Cerebellar cortex (tissue), 1 donor: ENCODE measurements at regions not wholly inside any gene's neighbourhood (a gene's known extent, or its start where the extent isn't known, plus 50 kb on each side); places are given as distances from the start of the nearest gene placed in this dataset.

Experiments used
- DNase-seq: peaks from one replicate; pipeline ENCODE4 v3.0.0-alpha.2; 2015; ENCODE audit warnings: low spot score

DNA sequence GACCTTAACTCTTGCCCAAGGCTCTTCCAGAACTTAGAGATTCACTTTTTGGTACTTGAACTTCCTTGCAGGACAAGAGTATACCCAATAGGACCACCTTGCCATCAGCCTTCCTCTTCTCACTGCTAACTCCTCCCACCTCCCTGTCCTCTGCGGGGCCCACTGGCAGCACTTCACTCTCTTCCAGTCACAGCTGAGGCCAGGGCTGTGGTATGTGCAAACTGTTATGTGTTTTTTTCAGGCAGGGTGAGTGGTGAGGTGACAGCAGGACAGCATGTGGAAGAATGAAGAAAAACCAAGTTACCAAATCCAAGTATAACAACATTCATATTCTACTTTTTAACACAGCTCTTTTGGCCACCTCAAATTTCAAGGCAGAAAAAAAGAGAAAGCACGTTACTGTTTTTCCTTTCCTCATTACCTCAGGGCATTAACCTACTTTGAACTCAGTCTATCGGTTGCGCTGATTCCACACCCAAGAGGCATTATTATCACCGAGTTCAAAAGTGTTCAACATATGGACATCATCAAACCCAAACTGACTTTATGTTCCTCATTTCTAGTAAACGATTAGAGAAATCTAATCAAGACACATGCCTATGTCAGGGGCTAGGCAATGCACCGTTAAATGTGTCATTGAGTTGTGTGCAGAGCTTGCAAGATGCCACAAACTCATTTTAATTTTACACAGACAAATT lies 605.2 kb upstream of the SYT4 start:
- DNase-seq, result no peak

DNA sequence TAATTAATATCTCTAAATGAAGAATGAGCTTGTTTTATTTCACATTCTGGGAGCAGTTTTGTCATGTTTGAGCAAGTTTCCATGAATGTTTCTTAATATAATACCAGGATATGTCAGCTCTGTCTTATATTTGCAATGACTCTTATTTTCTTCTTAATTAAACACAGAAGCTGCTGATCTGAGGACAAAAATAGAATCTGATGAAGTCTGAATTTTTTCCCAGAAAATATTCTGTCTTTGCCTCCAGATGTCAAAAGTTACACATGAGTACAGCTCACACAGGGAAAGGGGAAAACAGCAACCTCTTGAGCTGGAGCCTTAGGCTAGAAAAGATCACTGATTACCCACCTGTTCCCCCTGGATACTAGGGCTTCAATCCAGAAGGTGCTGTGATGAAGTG lies 606.6 kb upstream of the SYT4 start:
- no peak for DNase-seq

DNA sequence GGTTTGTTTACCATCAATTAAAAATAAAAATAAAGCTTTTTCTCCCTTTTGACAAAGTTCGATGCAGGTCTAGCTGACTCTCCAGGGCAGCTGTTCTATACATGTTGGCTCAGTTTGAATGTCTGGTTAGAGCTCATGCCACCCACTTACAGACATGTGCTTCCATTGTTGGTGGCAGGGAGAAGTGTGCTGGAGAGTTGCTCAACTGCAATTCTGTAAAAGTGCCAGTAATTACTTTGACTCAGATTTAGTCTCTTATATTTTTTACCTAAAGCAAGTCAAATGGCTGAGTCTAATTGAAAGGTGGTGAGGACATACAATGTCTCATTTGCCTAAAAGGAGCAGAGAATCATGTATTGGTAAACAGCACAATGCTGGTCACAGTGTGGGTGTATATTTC lies 609.1 kb upstream of the SYT4 start:
- DNase-seq, result no peak

DNA sequence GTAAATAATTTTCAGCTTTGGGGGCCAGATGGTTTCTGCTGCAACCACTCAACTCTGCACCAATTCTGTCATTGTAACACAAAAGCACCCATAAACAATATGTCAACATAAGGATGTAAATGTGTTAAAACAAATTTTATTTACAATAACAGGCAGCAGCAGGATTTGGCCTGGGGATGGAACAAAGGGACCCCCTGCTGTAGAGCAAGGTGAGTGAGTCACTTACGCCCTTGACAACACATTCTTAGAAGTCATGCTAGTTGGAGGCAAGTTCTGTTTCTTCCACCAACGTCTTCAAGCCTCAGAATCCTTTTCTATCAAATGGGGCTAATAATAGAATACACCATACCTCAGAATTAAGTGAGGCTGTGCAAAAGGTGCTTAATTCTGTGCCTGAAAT lies 610.2 kb upstream of the SYT4 start:
- no peak for DNase-seq

DNA sequence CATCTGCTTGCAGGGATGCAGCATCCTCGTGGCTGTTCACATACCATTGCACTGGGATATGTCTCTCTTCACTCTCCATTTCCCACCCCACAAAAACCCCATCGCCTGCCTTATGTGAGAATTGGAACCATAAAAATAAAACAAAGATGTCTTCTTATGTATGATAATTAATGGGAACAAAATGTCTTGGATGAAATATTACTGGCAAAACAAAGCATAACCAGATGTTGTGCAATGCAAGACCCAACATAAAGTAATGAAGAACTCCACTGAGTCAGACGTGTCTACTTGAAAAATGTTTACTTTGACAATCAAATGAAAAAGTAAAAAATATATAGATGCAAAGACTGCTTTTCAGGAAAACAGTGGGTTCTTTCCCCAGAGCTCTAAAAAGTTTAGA lies 611.3 kb upstream of the SYT4 start:
- DNase-seq, result no peak

DNA sequence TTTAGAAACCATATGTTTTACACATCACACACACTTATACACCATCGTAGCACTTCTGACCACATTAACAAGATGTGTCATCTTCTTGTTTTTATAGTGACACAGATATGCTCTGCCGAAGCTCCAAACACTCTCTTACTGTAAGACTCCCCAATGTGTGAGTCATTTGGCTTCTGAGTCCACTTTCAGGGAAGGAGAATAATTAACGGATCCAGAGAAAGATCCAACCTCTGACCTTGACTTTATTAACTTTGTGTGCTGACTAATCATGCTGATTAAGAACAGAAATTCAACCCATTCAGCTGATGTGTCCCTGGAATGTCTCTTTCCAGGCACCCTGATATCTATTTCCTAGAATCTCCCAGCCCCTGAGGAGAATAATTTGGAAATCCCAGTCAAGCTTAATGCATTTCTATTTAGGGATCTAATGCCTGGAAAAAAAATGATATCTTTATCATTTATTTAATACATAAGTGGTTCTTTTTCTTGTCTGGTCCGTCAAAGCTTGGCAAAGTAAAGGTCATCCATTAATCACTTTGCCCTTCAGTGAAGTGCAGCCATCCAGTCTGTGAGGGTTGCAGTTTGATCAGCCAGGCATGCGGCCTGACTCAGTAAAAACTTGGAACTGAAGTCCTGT lies 615.8 kb upstream of the SYT4 start:
- DNase-seq, result no peak

DNA sequence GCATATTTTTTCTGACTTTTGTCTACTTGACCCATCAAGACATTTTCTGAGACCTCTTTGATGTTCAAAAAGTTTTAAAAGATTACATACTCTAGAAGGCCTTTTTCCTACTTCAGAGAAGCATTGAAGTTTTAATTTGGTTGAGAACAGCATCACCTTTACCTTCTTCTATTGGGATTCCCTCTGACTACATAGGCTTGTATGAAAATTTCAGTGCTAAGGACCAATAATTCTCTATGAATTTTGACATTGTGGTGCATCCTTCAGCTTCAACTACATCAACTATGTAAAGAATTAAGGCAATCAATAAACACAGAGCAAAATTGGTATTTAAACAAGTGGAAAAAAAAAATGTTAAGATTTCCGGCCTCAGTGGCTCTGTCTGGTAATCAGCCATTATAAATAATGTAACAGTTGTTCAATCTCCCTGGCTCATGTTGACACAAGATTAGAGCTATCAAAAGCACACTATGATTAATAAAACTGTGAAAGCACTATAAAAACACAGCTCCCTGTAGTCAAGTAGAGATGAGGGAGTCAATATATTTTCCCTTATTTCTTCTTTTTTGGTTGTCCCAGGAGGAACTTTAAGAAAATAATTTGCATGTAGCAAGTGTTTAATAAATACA lies 627.0 kb upstream of the SYT4 start:
- DNase-seq, result no peak

DNA sequence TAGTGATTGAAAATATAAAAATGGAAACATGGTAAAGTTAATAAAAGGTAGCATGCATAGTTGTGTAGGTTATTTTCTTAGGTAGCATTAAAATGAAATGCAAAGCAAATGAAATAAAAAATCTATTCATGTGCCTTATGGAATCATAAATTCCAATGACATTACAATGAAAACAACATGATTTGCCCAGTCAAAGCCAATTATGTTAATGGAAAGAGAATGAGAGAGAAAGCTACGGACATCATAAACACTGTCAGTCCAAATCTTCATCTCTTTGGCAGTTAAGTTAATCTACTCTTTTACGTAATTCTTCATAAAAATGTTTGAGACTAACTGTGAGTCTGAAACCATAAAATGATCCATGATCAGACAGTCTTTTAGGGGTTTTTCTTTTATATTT lies 636.7 kb upstream of the SYT4 start:
- no peak for DNase-seq

DNA sequence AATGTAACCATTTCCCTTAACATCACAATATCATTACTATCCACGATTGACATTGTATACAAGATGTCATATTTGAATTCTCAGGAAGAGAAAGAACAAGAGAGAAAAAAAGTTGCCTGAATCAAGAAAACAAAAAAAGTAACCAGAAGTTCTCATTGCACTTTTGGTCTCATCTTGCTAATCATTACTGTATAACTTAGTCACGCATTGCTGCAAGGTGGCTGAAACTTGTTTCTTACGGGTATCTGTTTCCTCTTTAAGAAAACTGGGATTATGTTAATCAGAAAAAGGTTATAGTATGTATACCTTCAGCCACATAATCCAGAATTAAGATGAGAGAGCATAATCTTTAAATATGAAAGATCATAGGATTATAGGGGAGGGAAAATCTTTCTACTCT lies 639.7 kb upstream of the SYT4 start:
- no peak for DNase-seq

DNA sequence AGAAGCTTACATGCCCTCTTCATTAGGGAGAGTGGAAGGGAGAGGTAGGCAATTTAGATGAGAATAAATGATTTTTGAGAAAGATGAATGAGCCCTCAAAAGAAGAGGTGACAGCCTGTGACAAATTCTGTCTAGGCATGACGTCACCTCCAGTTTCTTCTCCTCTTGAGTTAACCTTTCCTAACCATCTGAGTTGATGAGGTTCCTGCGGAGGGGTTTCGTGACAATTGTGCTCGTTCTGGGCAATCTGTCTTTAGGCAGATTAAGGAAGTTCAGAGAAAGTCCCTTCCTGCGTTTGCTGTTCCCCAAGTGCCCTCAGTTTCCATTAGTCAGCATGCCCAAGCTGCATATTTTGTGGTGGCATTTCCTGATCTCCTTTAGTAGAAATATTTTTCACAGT lies 640.2 kb upstream of the SYT4 start:
- no peak for DNase-seq

DNA sequence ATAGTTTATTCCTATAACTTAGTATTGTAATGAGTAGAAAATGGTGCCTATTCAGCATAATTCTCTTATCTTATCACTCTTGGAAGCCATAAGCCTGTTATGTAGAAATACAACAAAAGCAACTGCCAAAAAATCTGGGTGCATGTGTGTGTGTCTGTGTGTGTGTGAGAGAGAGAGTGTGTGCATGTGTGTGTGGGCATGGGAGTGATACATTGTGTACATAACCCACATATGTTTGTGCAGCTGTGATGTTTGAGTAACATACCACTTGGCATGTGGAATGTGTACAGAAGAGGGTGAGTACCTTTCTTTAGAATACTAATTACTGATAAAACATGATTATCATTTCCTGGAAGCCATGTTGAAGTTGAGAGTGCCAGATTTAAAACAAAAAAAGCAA lies 642.3 kb upstream of the SYT4 start:
- DNase-seq, result no peak

DNA sequence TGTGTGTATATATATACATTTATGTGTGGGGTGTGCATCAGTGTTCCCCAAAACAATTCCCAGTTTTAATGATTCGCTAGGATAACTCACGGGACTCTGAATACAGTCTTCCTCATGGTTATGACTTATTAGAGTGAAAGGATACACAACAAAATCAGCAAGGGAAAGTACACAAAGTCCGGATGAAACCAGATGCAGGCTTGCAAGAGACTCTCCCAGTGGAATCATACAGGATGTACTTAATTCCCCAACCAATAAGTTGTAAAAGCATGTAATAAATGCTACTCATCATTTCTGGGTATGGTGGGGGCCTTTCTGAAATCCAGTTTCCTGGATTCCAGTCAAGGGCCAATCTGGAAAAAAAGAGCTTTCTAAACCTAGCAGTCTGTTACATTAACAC lies 654.1 kb upstream of the SYT4 start:
- DNase-seq, result no peak

DNA sequence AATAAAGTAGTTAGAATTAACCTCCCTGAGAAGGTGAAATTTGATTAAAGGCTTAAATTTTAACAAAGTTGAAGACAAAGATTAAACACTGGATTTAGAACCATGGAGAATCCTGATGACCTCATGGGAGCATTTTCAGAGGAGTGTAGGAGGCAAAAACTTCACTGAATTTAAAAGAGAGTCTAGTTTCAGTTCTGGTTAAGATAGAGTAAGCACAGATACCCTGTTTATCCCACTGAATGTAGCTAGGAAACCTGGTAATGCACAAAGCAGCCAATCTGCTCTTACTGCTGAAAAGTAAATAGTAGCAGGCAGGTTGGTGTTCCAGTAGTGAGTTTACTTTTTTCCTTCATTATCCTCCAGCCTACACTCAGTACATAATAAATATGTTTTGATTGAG lies 654.9 kb upstream of the SYT4 start:
- no peak for DNase-seq

DNA sequence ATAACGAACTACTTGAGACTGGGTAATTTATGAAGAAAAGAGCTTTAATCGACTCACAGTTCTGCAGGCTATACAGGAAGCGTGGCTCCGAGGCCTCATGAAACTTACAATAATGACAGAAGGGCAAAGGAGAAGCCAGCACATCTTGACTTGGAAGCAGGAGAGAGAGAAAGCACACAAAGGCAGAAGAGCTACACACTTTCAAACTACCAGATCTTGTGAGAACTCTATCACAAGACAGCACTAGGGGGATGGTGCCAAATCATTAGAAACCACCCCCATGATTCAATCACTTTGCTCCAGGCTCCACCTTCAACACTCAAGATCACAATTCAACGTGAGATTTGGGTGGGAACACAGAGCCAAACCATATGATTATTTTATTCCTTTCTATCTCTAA lies 655.9 kb upstream of the SYT4 start:
- DNase-seq, result no peak

DNA sequence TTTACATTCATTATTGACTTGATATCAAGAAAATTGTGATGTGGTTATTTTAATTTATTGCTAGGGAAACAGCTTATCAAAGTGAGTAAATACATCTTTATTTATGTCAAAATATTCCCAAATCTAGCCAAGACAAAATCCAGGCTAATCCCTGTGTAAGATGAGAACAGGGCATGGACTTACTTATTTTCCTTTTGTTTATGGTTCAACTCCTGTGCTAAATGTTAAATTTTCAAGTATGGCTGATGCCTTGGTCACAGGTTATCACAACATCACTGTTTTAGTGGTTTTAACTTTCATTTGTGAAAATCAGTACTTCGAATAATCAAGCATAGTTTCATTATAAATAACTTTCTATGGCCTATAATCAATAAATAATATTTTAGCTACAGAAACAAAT lies 657.0 kb upstream of the SYT4 start:
- DNase-seq, result no peak

DNA sequence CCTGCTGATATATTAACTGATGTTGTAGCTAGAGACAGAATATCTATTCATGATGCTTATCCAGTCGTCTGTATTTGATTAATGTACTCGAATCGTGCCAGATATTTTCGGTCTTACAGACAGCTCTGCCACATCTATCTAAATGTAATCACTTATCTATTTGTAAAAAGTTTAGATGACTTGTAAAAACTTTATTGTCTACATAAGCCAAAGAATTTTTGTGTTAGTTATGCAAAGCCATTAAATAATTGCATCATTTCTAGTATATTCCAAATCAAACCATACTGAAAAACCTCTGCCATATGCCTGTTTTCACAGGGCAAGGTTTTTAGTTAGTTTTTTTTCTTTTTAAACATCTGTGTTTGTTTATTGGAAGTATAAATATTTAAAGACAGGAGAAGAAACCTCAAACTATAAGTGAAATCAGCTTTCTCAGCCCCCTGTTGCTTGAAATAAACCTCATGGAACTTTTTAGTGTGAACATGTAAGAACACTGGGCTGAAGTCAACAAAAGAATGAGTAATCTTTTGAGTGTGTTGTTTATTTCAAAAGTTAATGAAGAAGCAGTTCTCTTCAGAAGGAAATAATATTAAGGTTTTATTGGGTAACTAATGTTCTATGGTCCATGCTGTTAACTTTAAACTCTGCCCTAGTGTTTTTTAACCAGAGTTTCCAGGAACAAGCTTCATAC lies 657.6 kb upstream of the SYT4 start:
- no peak for DNase-seq

DNA sequence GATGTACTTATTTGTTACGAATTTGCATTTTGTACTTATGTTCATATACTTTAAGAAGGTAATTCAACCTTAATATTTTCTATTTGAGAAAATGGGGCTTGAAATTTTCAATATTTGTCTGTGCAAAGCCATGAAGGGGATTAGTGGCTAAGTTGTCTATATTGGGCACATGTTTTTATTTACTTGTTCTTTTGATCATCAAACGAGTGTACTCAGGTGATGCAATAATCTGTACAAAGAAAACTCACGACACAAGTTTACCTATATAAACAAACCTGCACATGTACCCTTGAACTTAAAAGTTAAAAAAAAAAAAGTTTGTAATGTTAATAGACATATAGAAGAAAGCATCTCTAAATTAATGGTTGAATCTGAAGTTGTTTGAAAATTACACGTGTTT lies 658.9 kb upstream of the SYT4 start:
- DNase-seq, result no peak

DNA sequence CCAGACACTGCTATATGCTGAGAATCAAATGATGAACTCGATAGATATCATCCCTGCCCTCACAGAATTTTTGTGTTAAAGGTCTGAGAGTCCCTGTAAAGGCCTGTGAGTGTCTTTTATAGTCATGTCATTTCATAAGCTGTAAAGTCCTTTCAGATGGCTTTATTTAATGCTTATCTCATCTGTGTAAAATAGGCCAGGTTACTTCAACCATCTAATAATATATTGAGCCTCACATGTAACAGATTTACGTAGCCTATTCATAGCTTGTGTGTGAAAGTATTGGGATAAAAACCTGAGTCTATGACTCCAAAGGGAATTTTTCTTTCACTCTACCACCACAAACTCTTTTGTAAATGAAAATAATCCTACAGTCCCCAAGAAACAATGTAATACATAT lies 672.0 kb upstream of the SYT4 start:
- no peak for DNase-seq

DNA sequence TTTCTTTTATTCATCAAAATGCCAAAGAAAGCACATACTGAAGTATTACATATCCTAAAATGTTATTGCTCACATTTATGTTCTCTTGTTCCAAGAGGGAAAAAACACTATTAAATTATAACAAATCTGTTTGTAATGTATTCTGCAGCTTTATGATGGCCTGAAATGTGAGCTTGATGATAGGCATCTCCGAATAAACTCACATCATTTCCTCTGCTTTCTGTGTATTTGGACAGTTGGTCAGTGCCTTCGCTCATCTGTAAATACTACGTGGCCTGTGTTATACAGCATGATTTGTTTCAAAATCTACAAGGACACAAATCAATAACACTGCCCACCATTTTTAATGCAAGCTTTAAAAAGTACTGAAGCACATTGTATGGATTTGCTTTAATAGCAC lies 672.8 kb upstream of the SYT4 start:
- DNase-seq, result no peak

DNA sequence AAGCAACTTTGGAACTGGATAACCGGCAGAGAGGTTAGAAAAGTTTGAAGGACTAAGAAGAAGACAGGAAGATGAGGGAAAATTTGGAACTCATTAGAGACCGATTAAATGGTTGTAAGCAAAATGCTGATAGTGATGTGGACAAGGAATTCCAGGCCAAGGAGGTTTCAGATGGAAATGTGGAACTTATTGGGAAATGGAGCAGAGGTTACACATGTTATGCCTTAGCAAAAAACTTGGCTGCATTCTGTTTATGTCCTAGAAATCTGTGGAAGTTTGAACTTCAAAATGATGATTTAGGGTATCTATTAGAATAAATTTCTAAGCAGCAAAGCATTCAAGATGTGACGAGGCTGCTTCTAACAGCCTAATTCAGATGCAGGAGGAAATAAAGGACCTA lies 675.1 kb upstream of the SYT4 start:
- DNase-seq, result no peak

DNA sequence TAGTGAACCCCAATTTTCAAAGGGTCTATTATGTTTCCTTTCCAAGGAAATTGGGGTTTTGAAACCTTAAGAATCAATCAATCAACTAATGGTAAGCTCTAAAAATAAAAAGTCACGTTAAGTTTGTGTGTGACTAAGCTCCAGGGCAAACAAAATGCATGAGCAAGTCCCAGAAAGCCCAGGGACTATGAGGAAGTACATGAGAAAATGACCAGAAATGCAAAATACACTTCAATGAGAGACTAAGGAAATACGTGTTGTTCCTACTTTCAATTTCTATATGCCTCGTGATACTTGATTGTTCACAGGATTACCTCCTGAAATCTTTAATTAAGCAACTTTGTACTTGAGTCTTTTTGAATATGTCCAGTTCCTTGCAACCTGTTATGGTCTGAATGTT lies 684.4 kb upstream of the SYT4 start:
- DNase-seq, result no peak

DNA sequence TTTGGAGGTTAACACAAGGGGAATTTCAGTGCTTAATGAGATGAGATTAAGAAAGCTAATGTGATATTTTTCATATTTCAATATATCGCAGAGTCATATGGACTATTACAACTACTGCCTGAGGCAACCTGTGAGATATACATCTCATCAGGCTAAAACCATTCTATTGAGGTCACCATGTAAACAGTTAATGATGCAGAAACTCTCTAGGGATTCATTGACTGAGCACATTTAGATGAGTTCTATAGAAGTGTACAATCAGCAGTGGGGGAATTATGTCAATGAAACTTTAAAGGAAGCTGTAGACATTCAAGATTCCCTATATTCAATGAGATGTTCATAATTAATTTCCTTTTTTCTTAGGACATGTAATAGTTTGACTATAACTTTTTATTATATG lies 687.4 kb upstream of the SYT4 start:
- DNase-seq, result no peak

DNA sequence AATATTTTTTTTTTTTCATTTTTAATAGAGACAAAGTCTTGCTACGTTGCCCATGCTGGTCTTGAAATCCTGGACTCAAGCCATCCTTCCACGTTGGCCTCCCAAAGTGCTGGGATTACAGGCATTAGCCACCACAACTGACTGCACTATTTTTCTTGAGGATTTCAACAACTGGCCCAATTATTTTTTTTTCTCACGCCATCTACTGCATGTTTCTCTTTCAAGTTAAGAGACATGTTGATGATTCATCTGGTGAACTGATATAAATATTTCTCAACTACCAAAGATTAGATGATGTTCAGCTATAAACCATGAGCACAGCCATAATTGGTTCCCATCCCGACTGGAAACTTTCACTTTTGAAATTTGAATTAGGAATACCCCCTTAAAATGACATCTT lies 688.4 kb upstream of the SYT4 start:
- DNase-seq, result no peak
